Astrocyte (in vitro differentiated cells and primary cell): ENCODE measurements at regions not wholly inside any gene's neighbourhood (a gene's known extent, or its start where the extent isn't known, plus 50 kb on each side); places are given as distances from the start of the nearest gene placed in this dataset.

Experiments
- DNase-seq: peaks from one replicate; pipeline ENCODE4 v3.0.0-alpha.2; 2010; ENCODE audit warnings: low read depth
- FAIRE-seq: peaks from 2 replicates; lab custom pipeline; 2011; peaks lifted over from hg19 to GRCh38; lab: Jason Lieb, UNC
- H2AFZ ChIP-seq: 2 replicates; pipeline ENCODE4 v1.6.0; 2012; ENCODE audit warnings: low read depth, low read length, inconsistent platforms
- H3K27ac ChIP-seq: 2 replicates; pipeline ENCODE4 v1.5.1; 2011; ENCODE audit warnings: low read depth, low read length, inconsistent platforms
- H3K27me3 ChIP-seq: 2 replicates; pipeline ENCODE4 v1.6.0; 2011; ENCODE audit warnings: low read length, inconsistent platforms; ENCODE audit not compliant: insufficient read depth
- H3K36me3 ChIP-seq: 2 replicates; pipeline ENCODE4 v1.5.1; 2011; ENCODE audit warnings: low read length, inconsistent platforms; ENCODE audit not compliant: insufficient read depth
- H3K4me1 ChIP-seq: 2 replicates; pipeline ENCODE4 v1.5.1; 2011; ENCODE audit warnings: low read length, inconsistent platforms; ENCODE audit not compliant: insufficient read depth
- H3K4me2 ChIP-seq: 2 replicates; pipeline ENCODE4 v1.6.0; 2012; ENCODE audit warnings: low read length, inconsistent platforms
- H3K4me3 ChIP-seq: 2 replicates; pipeline ENCODE4 v1.5.1; 2011; ENCODE audit warnings: low read depth, mild to moderate bottlenecking, low read length, inconsistent platforms; ENCODE audit not compliant: insufficient read depth
- H3K79me2 ChIP-seq: 2 replicates; pipeline ENCODE4 v1.6.0; 2012; ENCODE audit warnings: mild to moderate bottlenecking, low read length, inconsistent platforms; ENCODE audit not compliant: insufficient read depth
- H3K9ac ChIP-seq: 2 replicates; pipeline ENCODE4 v1.6.0; 2012; ENCODE audit warnings: mild to moderate bottlenecking, low read length, inconsistent platforms
- H3K9me3 ChIP-seq: 2 replicates; pipeline ENCODE4 v1.5.1; 2012; ENCODE audit warnings: low read depth, mild to moderate bottlenecking, low read length, inconsistent platforms; ENCODE audit not compliant: insufficient read depth
- H4K20me1 ChIP-seq: 2 replicates; pipeline ENCODE4 v1.6.0; 2012; ENCODE audit warnings: low read length, inconsistent platforms; ENCODE audit not compliant: insufficient read depth
- H3K27ac Mint-ChIP-seq: one replicate; pipeline ENCODE4 v1.8.0; 2021; ENCODE audit warnings: mild to moderate bottlenecking, mixed read lengths; ENCODE audit not compliant: unreplicated experiment
- H3K27me3 Mint-ChIP-seq: one replicate; pipeline ENCODE4 v1.8.0; 2021; ENCODE audit warnings: low read depth, mixed read lengths; ENCODE audit not compliant: unreplicated experiment
- H3K36me3 Mint-ChIP-seq: one replicate; pipeline ENCODE4 v1.8.0; 2021; ENCODE audit warnings: low read depth, mixed read lengths; ENCODE audit not compliant: unreplicated experiment
- H3K4me1 Mint-ChIP-seq: one replicate; pipeline ENCODE4 v1.8.0; 2021; ENCODE audit warnings: low read depth, mixed read lengths; ENCODE audit not compliant: unreplicated experiment
- H3K4me3 Mint-ChIP-seq: one replicate; pipeline ENCODE4 v1.8.0; 2021; ENCODE audit warnings: mild to moderate bottlenecking, moderate library complexity, mixed read lengths; ENCODE audit not compliant: unreplicated experiment
- H3K9me3 Mint-ChIP-seq: one replicate; pipeline ENCODE4 v1.8.0; 2021; ENCODE audit warnings: mild to moderate bottlenecking, mixed read lengths; ENCODE audit not compliant: unreplicated experiment
- CTCF ChIP-seq: IDR thresholded peaks from 2 replicates; pipeline ENCODE4 v1.5.1; 2011; ENCODE audit warnings: low read depth, mild to moderate bottlenecking, inconsistent platforms, low read length, moderate library complexity; ENCODE audit not compliant: insufficient read depth
- EZH2 ChIP-seq: IDR thresholded peaks from 2 replicates; pipeline ENCODE4 v1.6.1; 2012; ENCODE audit warnings: mild to moderate bottlenecking, low read length, inconsistent platforms; ENCODE audit not compliant: insufficient read depth

- Histone ChIP-seq H4K20me1 (no peaks in the 10 kb centered on the region), H3K27me3 (no peaks in the 10 kb centered on the region), H3K9ac (no peak overlapping the region), H3K4me1 (no peaks in the 10 kb centered on the region), H3K36me3 (no peaks in the 10 kb centered on the region), H2AFZ (no peak overlapping the region), H3K4me3 (no peak overlapping the region), H3K79me2 (no peaks in the 10 kb centered on the region), H3K27ac (no peak overlapping the region), H3K9me3 (no peaks in the 10 kb centered on the region), H3K4me2 (no peak overlapping the region)
- no peak overlapping the region for H3K27ac Mint-ChIP-seq
- no peak overlapping the region for H3K4me3 Mint-ChIP-seq
- H3K9me3 Mint-ChIP-seq, result no peaks in the 10 kb centered on the region
- FAIRE-seq, result no peak
- no peaks in the 10 kb centered on the region for H3K36me3 Mint-ChIP-seq
- no peaks in the 10 kb centered on the region for H3K27me3 Mint-ChIP-seq
- peaks cover 2% of the 10 kb centered on the region for H3K4me1 Mint-ChIP-seq
- TF ChIP-seq CTCF, result no peak
- no peak for TF ChIP-seq EZH2
- no peak for DNase-seq
Measured at GRCh38 chr18:65568866-65569265, 181.9 kb upstream of the CDH7 start.

GRCh38 chr18:65567372-65567771 is 183.4 kb upstream of the CDH7 start:
- no peak overlapping the region for H3K27ac Mint-ChIP-seq
- H3K4me3 ChIP-seq, result no peak overlapping the region
- H3K4me2 ChIP-seq, result no peak overlapping the region
- no peaks in the 10 kb centered on the region for H4K20me1 ChIP-seq
- H3K27me3 ChIP-seq, result no peaks in the 10 kb centered on the region
- no peak overlapping the region for H3K9ac ChIP-seq
- DNase-seq (no peak), FAIRE-seq (no peak)
- no peak overlapping the region for H2AFZ ChIP-seq
- TF ChIP-seq CTCF (no peak), EZH2 (no peak)
- peaks cover 2% of the 10 kb centered on the region for H3K4me1 Mint-ChIP-seq
- H3K36me3 Mint-ChIP-seq, result no peaks in the 10 kb centered on the region
- no peaks in the 10 kb centered on the region for H3K9me3 Mint-ChIP-seq
- no peaks in the 10 kb centered on the region for H3K4me1 ChIP-seq
- H3K27ac ChIP-seq, result no peak overlapping the region
- H3K79me2 ChIP-seq, result no peaks in the 10 kb centered on the region
- no peak overlapping the region for H3K4me3 Mint-ChIP-seq
- H3K27me3 Mint-ChIP-seq, result no peaks in the 10 kb centered on the region
- no peaks in the 10 kb centered on the region for H3K9me3 ChIP-seq
- H3K36me3 ChIP-seq, result no peaks in the 10 kb centered on the region

- no peak overlapping the region for H3K4me3 ChIP-seq
- no peak overlapping the region for H3K27ac Mint-ChIP-seq
- no peak overlapping the region for H3K9ac ChIP-seq
- no peaks in the 10 kb centered on the region for H4K20me1 ChIP-seq
- no peak overlapping the region for H3K27ac ChIP-seq
- H3K27me3 ChIP-seq, result no peaks in the 10 kb centered on the region
- no peaks in the 10 kb centered on the region for H3K36me3 ChIP-seq
- H3K4me3 Mint-ChIP-seq, result no peak overlapping the region
- no peaks in the 10 kb centered on the region for H3K36me3 Mint-ChIP-seq
- no peak overlapping the region for H3K4me2 ChIP-seq
- TF ChIP-seq CTCF, result no peak
- TF ChIP-seq EZH2, result no peak
- no peaks in the 10 kb centered on the region for H3K9me3 ChIP-seq
- H3K79me2 ChIP-seq, result no peaks in the 10 kb centered on the region
- H3K4me1 Mint-ChIP-seq, result no peaks in the 10 kb centered on the region
- FAIRE-seq (no peak), DNase-seq (no peak)
- H3K27me3 Mint-ChIP-seq, result no peaks in the 10 kb centered on the region
- H2AFZ ChIP-seq, result no peak overlapping the region
- H3K9me3 Mint-ChIP-seq, result peaks cover 3% of the 10 kb centered on the region
- no peaks in the 10 kb centered on the region for H3K4me1 ChIP-seq
Measured at GRCh38 chr18:65548316-65548715, 202.5 kb upstream of the CDH7 start.
